ENCODE measurements at regions not wholly inside any gene's neighbourhood (a gene's known extent, or its start where the extent isn't known, plus 50 kb on each side); places are given as distances from the start of the nearest gene placed in this dataset.

DNA sequence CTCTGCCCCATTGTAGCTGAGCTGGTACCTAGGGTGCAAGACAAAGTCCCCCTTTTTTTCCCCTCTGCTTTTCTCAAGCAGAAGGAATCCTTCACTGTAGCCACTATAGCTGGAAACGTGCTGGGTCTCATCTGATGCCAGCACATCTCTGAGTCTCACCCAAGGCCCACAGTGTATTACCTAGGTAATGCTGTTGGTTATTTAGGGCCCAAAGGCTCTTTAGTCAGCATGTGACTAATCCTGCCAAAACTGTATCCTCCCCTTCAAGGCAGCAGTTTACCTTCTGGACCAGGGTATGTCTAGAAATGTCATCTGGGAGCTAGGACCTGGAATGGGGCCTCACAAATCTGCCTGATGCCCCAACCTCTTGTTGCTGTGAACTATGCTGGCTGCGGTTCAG, 423.4 kb downstream of the NUF2 start:
- H3K27me3 ChIP-seq (replicated peaks in 1 of 2; ENCODE audit: control insufficient read depth in 2 of 2, insufficient read depth in 2 of 2, low read length in 1 of 2) = no peaks in the 10 kb centered on the region
- H3K9me3 ChIP-seq (replicated peaks; ENCODE audit: control insufficient read depth, insufficient read depth, low read length) = no peaks in the 10 kb centered on the region
- TF ChIP-seq CBX3 (IDR thresholded peaks at IDR 0.05; ENCODE audit: borderline replicate concordance, low read depth) = no peak
- TF ChIP-seq SREBF1 (IDR thresholded peaks at IDR 0.05; ENCODE audit: low read length) = no peak
- TF ChIP-seq, protein P1, sequence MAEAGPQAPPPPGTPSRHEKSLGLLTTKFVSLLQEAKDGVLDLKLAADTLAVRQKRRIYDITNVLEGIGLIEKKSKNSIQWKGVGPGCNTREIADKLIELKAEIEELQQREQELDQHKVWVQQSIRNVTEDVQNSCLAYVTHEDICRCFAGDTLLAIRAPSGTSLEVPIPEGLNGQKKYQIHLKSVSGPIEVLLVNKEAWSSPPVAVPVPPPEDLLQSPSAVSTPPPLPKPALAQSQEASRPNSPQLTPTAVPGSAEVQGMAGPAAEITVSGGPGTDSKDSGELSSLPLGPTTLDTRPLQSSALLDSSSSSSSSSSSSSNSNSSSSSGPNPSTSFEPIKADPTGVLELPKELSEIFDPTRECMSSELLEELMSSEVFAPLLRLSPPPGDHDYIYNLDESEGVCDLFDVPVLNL (IDR thresholded peaks at IDR 0.05; ENCODE audit: low read depth, low read length) = no peak
- no peak for TF ChIP-seq SPI1 (IDR thresholded peaks at IDR 0.05; ENCODE audit: borderline replicate concordance, insufficient read depth, low read depth, low read length)
- no peak for TF ChIP-seq GATAD2B (conservative IDR thresholded peaks at IDR 0.05; ENCODE audit: low read depth)
- TF ChIP-seq POLR2AphosphoS5 (IDR thresholded peaks at IDR 0.05; ENCODE audit: low read length) = no peak
- TF ChIP-seq ZNF217 (IDR thresholded peaks at IDR 0.05) = no peak
- TF ChIP-seq, protein P2, sequence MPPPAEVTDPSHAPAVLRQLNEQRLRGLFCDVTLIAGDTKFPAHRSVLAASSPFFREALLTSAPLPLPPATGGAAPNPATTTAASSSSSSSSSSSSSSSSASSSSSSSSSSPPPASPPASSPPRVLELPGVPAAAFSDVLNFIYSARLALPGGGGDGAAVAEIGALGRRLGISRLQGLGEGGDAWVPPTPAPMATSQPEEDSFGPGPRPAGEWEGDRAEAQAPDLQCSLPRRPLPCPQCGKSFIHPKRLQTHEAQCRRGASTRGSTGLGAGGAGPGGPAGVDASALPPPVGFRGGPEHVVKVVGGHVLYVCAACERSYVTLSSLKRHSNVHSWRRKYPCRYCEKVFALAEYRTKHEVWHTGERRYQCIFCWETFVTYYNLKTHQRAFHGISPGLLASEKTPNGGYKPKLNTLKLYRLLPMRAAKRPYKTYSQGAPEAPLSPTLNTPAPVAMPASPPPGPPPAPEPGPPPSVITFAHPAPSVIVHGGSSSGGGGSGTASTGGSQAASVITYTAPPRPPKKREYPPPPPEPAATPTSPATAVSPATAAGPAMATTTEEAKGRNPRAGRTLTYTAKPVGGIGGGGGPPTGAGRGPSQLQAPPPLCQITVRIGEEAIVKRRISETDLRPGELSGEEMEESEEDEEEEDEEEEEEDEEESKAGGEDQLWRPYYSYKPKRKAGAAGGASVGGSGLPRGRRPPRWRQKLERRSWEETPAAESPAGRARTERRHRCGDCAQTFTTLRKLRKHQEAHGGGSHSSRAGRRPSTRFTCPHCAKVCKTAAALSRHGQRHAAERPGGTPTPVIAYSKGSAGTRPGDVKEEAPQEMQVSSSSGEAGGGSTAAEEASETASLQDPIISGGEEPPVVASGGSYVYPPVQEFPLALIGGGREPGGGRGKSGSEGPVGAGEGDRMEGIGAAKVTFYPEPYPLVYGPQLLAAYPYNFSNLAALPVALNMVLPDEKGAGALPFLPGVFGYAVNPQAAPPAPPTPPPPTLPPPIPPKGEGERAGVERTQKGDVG (CRISPR knock-in tag; IDR thresholded peaks at IDR 0.05) = no peak
- TF ChIP-seq SMAD1 (IDR thresholded peaks at IDR 0.05; ENCODE audit: low read depth, partially characterized antibody) = no peak
- TF ChIP-seq ZZZ3 (IDR thresholded peaks at IDR 0.05; ENCODE audit: control insufficient read depth, insufficient read length, low read depth) = no peak
- no peak for TF ChIP-seq ATF7 (IDR thresholded peaks at IDR 0.05; ENCODE audit: low read depth)
- ChIA-PET RAD21 (ENCODE audit: unreplicated experiment) (no interaction called here), POLR2A (no interaction called here), SMC1A (ENCODE audit: uncharacterized antibody, unreplicated experiment) (no interaction called here), CTCF (no interaction called here)
- in situ Hi-C loops (cut with MboI) = no loop called here
- H3K36me3 ChIP-seq (ENCODE audit: control insufficient read depth in 2 of 2, insufficient read depth in 2 of 2, low read length in 1 of 2) = no peaks in the 10 kb centered on the region
- no peak overlapping the region for H2AFZ ChIP-seq (ENCODE audit: control insufficient read depth, low read depth, low read length)
- no TSS peak for BruUV-seq (replicated peaks)
- ATAC-seq (no peak), FAIRE-seq (no peak), DNase-seq (ENCODE audit: low read depth, low spot score) (no peak)
- no peaks in the 10 kb centered on the region for H3K79me2 ChIP-seq (ENCODE audit: control insufficient read depth, insufficient read depth, low read length)
- WGBS (ENCODE audit: insufficient coverage, insufficient replicate concordance, low lambda C conversion rate, missing lambda C conversion rate) = 0% methylated on average over 2 of the region's 2 CpGs
- no peaks in the 10 kb centered on the region for H4K20me1 ChIP-seq (ENCODE audit: control insufficient read depth, insufficient read depth)
- intact Hi-C loops (cut with micrococcal nuclease; ENCODE audit: unreplicated experiment) = no loop called here
- H3K4me2 ChIP-seq (ENCODE audit: control insufficient read depth, insufficient read depth) = no peak overlapping the region
- H3K27ac ChIP-seq (ENCODE audit: control insufficient read depth, insufficient read depth) = no peak overlapping the region
- no peaks in the 10 kb centered on the region for H3K4me1 ChIP-seq (ENCODE audit: control insufficient read depth, insufficient read depth, low read length)
- H3K4me3 ChIP-seq = no peak overlapping the region
- H3K9ac ChIP-seq (ENCODE audit: control insufficient read depth, insufficient read depth, low read length) = no peak overlapping the region
